HCT116 (cell line): ENCODE measurements at regions not wholly inside any gene's neighbourhood (a gene's known extent, or its start where the extent isn't known, plus 50 kb on each side); places are given as distances from the start of the nearest gene placed in this dataset.

Experiments
- CBX3 ChIP-seq: IDR thresholded peaks from 2 replicates; pipeline ENCODE4 v1.6.1; 2012; ENCODE audit warnings: low read depth
- EZH2 ChIP-seq: fragments of 200-600 bp; sonication (generic); IDR thresholded peaks from 2 replicates; pipeline ENCODE4 v1.6.1; 2017; ENCODE audit warnings: antibody characterized with exemption, mixed run types
- JUND ChIP-seq: IDR thresholded peaks from 2 replicates; pipeline ENCODE4 v1.6.1; 2012
- POLR2AphosphoS5 ChIP-seq: IDR thresholded peaks from 2 replicates; pipeline ENCODE4 v1.6.1; 2011; ENCODE audit warnings: mild to moderate bottlenecking, low read depth, low read length, moderate library complexity
- REST ChIP-seq: IDR thresholded peaks from 2 replicates; pipeline ENCODE4 v1.6.1; 2012; ENCODE audit warnings: low read depth
- SP1 ChIP-seq: IDR thresholded peaks from 2 replicates; pipeline ENCODE4 v1.6.1; 2012; ENCODE audit warnings: low read depth
- TCF7L2 ChIP-seq: IDR thresholded peaks from 2 replicates; pipeline ENCODE4 v1.7.0; 2011; ENCODE audit warnings: borderline replicate concordance, inconsistent platforms; ENCODE audit not compliant: insufficient read depth, insufficient read length; ENCODE audit errors: extremely low read depth
- TF ChIP-seq, protein P1 (sequence below), 3 experiments: fragments of 200-600 bp in 1 of 3; sonication (generic) in 1 of 3; IDR thresholded peaks in 2 of 3; conservative IDR thresholded peaks in 1 of 3; 2 replicates each; pipeline ENCODE4 v1.5.1; 2012 to 2017; ENCODE audit warnings: low read depth in 2 of 3, low read length in 2 of 3, antibody characterized with exemption in 1 of 3, borderline replicate concordance in 1 of 3, control low read depth in 1 of 3, mild to moderate bottlenecking in 1 of 3, mixed read lengths in 1 of 3, mixed run types in 1 of 3, moderate library complexity in 1 of 3; ENCODE audit not compliant: insufficient read depth in 1 of 3

DNA sequence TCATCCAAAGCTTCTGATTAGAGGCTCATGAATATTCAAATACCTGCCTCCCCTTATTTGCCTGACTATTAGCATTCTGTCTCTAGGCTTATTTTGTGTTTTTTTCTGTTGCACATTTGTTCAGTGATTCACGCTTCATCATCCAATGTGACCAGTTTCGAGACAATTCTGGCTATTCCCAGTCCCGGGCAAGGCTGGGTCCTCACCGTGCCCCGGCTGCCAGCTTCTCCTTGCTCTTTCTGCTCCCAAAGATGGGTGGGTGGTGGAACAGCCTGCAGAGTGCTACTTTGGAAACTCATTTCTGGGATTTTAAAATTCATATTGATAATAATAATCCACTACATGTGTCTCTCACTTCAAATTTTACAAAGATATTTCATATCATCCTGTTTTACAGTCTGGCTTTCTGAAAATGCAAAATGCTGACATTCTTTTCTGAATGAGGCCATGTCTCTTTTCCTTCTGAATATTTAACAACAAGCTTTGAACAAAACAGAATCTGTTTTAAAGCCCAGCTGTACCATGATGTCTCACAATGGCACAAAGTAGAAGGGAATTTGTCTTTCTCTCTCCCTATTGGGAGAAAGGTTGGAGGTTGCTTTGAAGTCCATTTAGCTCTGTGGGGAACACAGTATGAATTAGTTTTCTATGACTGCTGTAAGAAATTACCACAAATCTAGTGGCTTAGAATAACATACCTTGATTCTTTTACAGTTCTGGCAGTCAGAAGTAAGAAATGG is 116.9 kb upstream of the CDH13 start:
- TF ChIP-seq, protein P1, sequence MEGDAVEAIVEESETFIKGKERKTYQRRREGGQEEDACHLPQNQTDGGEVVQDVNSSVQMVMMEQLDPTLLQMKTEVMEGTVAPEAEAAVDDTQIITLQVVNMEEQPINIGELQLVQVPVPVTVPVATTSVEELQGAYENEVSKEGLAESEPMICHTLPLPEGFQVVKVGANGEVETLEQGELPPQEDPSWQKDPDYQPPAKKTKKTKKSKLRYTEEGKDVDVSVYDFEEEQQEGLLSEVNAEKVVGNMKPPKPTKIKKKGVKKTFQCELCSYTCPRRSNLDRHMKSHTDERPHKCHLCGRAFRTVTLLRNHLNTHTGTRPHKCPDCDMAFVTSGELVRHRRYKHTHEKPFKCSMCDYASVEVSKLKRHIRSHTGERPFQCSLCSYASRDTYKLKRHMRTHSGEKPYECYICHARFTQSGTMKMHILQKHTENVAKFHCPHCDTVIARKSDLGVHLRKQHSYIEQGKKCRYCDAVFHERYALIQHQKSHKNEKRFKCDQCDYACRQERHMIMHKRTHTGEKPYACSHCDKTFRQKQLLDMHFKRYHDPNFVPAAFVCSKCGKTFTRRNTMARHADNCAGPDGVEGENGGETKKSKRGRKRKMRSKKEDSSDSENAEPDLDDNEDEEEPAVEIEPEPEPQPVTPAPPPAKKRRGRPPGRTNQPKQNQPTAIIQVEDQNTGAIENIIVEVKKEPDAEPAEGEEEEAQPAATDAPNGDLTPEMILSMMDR (IDR thresholded peaks at IDR 0.05 in 2 of 3, conservative IDR thresholded peaks at IDR 0.05 in 1 of 3; ENCODE audit: borderline replicate concordance in 1 of 3, insufficient read depth in 1 of 3, low read depth in 2 of 3, low read length in 2 of 3): no peak
- TF ChIP-seq REST (no peak), EZH2 (no peak), JUND (no peak), SP1 (no peak), CBX3 (no peak), TCF7L2 (no peak), POLR2AphosphoS5 (no peak)
